ENCODE measurements at regions not wholly inside any gene's neighbourhood (a gene's known extent, or its start where the extent isn't known, plus 50 kb on each side); places are given as distances from the start of the nearest gene placed in this dataset.

DNA sequence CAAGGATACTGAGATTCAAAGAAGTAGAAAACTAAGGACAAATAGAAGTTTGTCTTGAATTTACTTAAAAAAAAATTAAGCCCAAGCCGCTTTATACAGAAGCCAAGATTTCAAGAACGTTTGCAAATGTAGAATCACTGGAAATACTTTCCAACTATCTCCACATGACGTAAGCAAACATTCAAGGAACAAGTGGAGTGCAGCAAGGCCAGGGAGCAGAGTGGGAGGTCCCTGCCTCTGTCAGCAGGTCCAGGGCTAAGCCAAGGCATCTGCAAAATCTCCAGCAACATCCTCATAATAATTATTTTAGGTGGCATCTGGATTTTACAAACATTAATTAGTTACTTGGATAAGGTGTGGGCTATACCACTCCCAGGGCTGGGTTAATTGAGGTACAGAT, 60.1 kb upstream of the AKIRIN2 start:
- Histone ChIP-seq H3K36me3 (no peaks in the 10 kb centered on the region), H3K27me3 (no peaks in the 10 kb centered on the region), H3K27ac (no peak overlapping the region), H3K4me3 (no peak overlapping the region), H3K9me3 (no peaks in the 10 kb centered on the region), H3K4me1 (no peaks in the 10 kb centered on the region)
- no peak for TF ChIP-seq POLR2A (IDR thresholded peaks at IDR 0.05)
- intact Hi-C loops (cut with DNase I): no loop called here
- no peak for DNase-seq (ENCODE audit: extremely low spot score in 2 of 2)

DNA sequence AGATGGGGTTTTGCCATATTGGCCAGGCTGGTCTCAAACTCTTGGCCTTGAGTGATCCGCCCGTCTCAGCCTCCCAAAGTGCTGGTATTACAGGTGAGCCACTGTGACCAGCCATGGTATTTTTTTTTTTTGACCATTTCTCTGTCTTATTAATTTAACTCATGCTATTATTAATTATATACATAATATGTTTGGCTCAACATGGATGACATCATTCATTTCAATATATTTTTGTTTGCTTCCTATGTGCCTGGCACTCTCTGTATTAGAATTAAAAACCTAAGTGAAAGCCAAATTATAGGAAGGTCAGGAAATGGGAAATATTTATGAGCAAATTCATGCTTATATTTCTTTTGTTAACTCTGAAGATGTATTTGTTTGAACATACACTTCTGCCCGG, 55.8 kb upstream of the AKIRIN2 start:
- intact Hi-C loops (cut with DNase I): no loop called here
- no peaks in the 10 kb centered on the region for H3K9me3 ChIP-seq
- TF ChIP-seq POLR2A (IDR thresholded peaks at IDR 0.05): no peak
- no peak for TF ChIP-seq POLR2AphosphoS5 (IDR thresholded peaks at IDR 0.05; ENCODE audit: insufficient read depth in 1 of 2, low read depth in 1 of 2)
- TF ChIP-seq, protein P1, sequence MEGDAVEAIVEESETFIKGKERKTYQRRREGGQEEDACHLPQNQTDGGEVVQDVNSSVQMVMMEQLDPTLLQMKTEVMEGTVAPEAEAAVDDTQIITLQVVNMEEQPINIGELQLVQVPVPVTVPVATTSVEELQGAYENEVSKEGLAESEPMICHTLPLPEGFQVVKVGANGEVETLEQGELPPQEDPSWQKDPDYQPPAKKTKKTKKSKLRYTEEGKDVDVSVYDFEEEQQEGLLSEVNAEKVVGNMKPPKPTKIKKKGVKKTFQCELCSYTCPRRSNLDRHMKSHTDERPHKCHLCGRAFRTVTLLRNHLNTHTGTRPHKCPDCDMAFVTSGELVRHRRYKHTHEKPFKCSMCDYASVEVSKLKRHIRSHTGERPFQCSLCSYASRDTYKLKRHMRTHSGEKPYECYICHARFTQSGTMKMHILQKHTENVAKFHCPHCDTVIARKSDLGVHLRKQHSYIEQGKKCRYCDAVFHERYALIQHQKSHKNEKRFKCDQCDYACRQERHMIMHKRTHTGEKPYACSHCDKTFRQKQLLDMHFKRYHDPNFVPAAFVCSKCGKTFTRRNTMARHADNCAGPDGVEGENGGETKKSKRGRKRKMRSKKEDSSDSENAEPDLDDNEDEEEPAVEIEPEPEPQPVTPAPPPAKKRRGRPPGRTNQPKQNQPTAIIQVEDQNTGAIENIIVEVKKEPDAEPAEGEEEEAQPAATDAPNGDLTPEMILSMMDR (IDR thresholded peaks at IDR 0.05): no peak

DNA sequence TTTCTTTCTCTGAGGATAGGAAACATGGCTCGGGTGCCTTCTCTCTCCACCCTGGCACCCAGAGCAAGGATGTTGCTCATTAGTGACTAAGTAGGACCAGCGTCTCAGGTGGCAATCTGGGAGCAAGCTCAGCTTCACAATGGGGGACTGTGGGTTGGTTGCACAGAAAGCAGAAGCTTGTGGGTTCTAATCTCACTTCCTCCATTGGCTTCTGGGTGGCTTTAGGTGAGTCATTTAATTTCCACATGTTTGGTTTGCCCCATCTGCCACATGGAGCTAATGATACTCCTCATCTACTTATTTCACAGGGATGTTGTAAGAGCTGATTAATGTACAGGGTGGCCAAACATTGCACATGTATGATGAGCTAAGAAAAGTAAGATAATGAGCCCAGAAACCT, 54.8 kb upstream of the AKIRIN2 start:
- Histone ChIP-seq H3K27ac (no peak overlapping the region), H3K27me3 (no peaks in the 10 kb centered on the region), H3K36me3 (no peaks in the 10 kb centered on the region), H3K9me3 (no peaks in the 10 kb centered on the region), H3K4me1 (peaks cover 12% of the 10 kb centered on the region), H3K4me3 (no peak overlapping the region)
- intact Hi-C loops (cut with DNase I): no loop called here
- no peak for DNase-seq (ENCODE audit: extremely low spot score in 2 of 2)
- TF ChIP-seq POLR2A (IDR thresholded peaks at IDR 0.05) (no peak), POLR2AphosphoS5 (IDR thresholded peaks at IDR 0.05; ENCODE audit: insufficient read depth in 1 of 2, low read depth in 1 of 2) (no peak)
- TF ChIP-seq, protein P1 (IDR thresholded peaks at IDR 0.05): no peak

More for the DNA sequence above, 55.8 kb upstream of the AKIRIN2 start:
- no peaks in the 10 kb centered on the region for H3K27me3 ChIP-seq
- H3K4me1 ChIP-seq: peaks cover 12% of the 10 kb centered on the region
- no peak overlapping the region for H3K4me3 ChIP-seq
- H3K27ac ChIP-seq: no peak overlapping the region
- H3K36me3 ChIP-seq: no peaks in the 10 kb centered on the region
- DNase-seq (ENCODE audit: extremely low spot score in 2 of 2): no peak

DNA sequence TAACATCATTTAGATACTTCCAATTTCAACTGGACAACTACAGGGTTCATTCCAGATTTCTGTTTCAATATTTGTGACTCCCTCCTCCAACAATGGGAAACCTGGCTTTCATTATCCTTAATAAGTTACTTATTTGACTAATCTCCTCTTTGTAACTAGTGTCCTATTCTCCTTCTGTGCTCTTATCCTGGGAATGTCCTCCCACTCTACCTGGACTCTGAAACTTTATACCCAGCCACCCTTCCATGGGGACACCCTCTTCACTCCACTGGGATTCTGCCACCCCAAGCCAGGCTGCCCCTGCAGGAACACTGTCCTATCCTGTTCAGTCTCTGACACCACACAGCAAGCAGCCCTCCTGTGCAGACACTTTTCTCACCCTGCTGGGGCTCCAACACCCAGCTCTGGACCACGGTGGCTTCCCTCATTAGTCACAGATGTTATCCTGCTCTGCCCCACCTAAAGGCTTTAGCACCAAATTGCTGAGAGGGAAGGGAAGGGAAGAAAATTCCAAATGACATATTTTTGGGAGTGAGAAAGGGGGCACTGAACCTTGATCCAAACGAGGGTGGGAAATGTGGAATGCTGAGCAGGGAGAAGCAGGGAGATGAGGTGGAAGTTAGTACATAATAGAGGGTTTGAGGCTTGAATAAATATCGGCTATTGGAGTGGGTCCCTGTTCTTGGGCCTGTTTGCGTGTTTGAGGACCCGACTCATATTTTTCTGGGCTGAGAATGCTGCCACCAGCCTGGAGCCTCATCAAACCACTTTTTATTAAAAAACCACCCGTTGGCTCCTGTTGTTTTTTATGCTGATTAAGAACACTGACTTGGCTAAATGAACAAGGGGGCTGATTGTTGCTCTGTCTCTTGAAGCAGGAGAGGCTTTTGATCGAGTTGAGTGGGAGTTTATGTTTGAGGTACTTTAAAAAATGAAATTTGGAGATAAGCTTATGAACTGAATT, 54.0 kb upstream of the AKIRIN2 start:
- H3K4me1 ChIP-seq: peaks cover 12% of the 10 kb centered on the region
- H3K4me3 ChIP-seq: no peak overlapping the region
- H3K9me3 ChIP-seq: no peaks in the 10 kb centered on the region
- TF ChIP-seq POLR2AphosphoS5 (IDR thresholded peaks at IDR 0.05; ENCODE audit: insufficient read depth in 1 of 2, low read depth in 1 of 2): no peak
- no peak for TF ChIP-seq POLR2A (IDR thresholded peaks at IDR 0.05)
- TF ChIP-seq, protein P1 (IDR thresholded peaks at IDR 0.05): no peak
- intact Hi-C loops (cut with DNase I): no loop called here
- H3K27ac ChIP-seq: no peak overlapping the region
- H3K27me3 ChIP-seq: no peaks in the 10 kb centered on the region
- H3K36me3 ChIP-seq: no peaks in the 10 kb centered on the region
- DNase-seq (ENCODE audit: extremely low spot score in 2 of 2): no peak

DNA sequence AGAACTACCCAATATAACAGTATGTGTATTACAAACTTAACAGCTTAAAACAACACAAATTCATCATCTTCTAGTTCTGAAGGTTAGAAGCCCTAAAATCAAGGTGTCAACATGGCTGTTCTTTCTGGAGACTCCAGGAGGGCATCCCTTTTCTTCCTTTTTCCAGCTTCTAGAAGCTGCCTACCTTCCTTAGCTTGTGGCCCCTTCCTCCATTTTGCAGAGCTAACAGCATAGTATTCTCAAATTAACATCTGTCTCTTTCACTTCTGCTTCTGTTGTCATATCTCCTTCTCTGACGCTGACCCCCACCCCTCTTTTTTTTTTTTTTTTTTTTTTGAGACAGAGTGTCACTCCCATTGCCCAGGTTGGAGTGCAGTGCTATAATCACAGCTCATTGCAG, 52.8 kb upstream of the AKIRIN2 start:
- Histone ChIP-seq H3K27me3 (no peaks in the 10 kb centered on the region), H3K9me3 (no peaks in the 10 kb centered on the region), H3K27ac (no peak overlapping the region), H3K36me3 (no peaks in the 10 kb centered on the region), H3K4me3 (no peak overlapping the region), H3K4me1 (peaks cover 12% of the 10 kb centered on the region)
- TF ChIP-seq, protein P1 (IDR thresholded peaks at IDR 0.05): no peak
- TF ChIP-seq POLR2A (IDR thresholded peaks at IDR 0.05): no peak
- no peak for TF ChIP-seq POLR2AphosphoS5 (IDR thresholded peaks at IDR 0.05; ENCODE audit: insufficient read depth in 1 of 2, low read depth in 1 of 2)
- DNase-seq (ENCODE audit: extremely low spot score in 2 of 2): no peak
- intact Hi-C loops (cut with DNase I): no loop called here
